ENCODE measurements at regions not wholly inside any gene's neighbourhood (a gene's known extent, or its start where the extent isn't known, plus 50 kb on each side); places are given as distances from the start of the nearest gene placed in this dataset.

DNA sequence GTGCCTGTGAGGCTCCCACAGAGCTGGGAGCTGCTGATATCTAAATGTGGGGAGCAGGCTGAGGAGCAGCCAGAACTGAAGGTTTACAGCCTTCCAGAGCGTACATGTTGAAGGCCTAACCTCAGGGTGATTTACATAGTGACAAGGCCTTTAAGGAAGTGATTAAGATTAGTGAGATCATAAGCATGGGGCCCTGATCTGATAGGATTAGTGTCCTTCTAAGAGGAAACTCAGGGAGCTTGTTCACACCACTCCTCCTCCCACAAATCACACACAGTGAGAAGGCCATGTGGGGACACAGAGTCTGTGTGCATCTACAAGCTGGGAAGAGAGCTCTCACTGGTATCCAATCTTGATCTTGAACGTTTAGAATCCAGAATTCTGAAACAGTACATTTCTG lies 92.3 kb upstream of the NBPF6 start:
- TF ChIP-seq, protein P1, sequence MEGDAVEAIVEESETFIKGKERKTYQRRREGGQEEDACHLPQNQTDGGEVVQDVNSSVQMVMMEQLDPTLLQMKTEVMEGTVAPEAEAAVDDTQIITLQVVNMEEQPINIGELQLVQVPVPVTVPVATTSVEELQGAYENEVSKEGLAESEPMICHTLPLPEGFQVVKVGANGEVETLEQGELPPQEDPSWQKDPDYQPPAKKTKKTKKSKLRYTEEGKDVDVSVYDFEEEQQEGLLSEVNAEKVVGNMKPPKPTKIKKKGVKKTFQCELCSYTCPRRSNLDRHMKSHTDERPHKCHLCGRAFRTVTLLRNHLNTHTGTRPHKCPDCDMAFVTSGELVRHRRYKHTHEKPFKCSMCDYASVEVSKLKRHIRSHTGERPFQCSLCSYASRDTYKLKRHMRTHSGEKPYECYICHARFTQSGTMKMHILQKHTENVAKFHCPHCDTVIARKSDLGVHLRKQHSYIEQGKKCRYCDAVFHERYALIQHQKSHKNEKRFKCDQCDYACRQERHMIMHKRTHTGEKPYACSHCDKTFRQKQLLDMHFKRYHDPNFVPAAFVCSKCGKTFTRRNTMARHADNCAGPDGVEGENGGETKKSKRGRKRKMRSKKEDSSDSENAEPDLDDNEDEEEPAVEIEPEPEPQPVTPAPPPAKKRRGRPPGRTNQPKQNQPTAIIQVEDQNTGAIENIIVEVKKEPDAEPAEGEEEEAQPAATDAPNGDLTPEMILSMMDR (IDR thresholded peaks at IDR 0.05), result no peak
- no peak for TF ChIP-seq POLR2AphosphoS5 (IDR thresholded peaks at IDR 0.05; ENCODE audit: low read depth, low read length)
- no peak for TF ChIP-seq TCF7L2 (IDR thresholded peaks at IDR 0.05; ENCODE audit: low read depth, low read length)

Measured in Panc1 (cell line).